ENCODE measurements at regions not wholly inside any gene's neighbourhood (a gene's known extent, or its start where the extent isn't known, plus 50 kb on each side); places are given as distances from the start of the nearest gene placed in this dataset.

GRCh38 chr1:147080671-147081394 lies 91.4 kb downstream of the PRKAB2 start:
- peak; percentile 66; the same call in 1 of the 2 replicates for TF ChIP-seq HMGXB4 (CRISPR knock-in tag; IDR thresholded peaks at IDR 0.05)
- TF ChIP-seq, protein P1, sequence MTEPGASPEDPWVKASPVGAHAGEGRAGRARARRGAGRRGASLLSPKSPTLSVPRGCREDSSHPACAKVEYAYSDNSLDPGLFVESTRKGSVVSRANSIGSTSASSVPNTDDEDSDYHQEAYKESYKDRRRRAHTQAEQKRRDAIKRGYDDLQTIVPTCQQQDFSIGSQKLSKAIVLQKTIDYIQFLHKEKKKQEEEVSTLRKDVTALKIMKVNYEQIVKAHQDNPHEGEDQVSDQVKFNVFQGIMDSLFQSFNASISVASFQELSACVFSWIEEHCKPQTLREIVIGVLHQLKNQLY (CRISPR knock-in tag; IDR thresholded peaks at IDR 0.05), result 0 out of 2 replicates have a peak, but pooled peaks have one; percentile 25
- TF ChIP-seq ARID4B (CRISPR knock-in tag; IDR thresholded peaks at IDR 0.05; ENCODE audit: borderline replicate concordance), result no peak
- H3K27ac Mint-ChIP-seq, result no peak overlapping the region
- POLR2A ChIA-PET, result no interaction called here
- no peaks in the 10 kb centered on the region for H3K36me3 Mint-ChIP-seq
- H3K4me1 Mint-ChIP-seq, result peaks cover 36% of the 10 kb centered on the region
- H3K9me3 Mint-ChIP-seq, result no peaks in the 10 kb centered on the region
- CTCF ChIA-PET, result interaction anchor here (0.6 to 1.2 kb wide), 8 partner anchors 8 to 165 kb away, joined by 3 to 7 read pairs (median 3); partner anchors contain the start of gene CHD1L
- DNase-seq (ENCODE audit: low spot score) (peak; percentile 66), ATAC-seq (peak; percentile 16)
- peak overlapping the region; percentile 66 for H3K4me3 Mint-ChIP-seq
- H3K27me3 Mint-ChIP-seq (ENCODE audit: low read depth), result peaks cover 95% of the 10 kb centered on the region

DNA sequence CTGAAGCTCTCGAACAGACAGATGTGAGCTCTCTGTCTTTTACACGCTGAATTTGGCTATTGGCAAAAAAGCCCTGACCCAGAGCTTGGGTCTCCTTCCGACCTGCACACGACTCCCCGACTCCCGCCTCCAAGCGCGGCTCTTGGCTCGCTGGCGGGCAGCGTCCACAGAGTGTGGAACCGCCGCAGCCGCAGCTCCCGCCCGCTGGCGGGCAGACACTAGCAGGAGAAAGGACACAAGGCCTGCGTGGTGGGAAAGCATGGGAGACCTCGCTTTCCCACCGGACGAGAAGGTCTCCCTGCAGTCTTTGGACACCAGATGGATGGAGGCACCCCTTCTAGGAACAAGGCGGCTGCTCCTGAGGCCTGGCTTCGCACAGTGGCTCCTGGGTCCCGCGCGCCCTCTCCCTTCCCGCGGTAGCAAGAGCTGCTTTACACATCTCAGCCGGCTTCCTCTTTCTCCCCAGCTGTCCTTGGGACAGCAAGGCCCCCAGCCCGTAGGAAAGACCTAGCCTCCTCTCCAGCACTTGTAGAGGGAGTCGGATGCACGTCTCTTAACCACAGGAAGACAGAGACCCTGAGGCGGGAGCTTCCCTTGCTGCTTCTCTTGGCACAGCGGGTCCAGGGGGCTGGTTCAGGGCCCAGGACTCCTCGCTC lies 92.1 kb downstream of the PRKAB2 start:
- POLR2A ChIA-PET, result no interaction called here
- Mint-ChIP-seq H3K4me3 (peak overlapping the region; percentile 66), H3K27ac (no peak overlapping the region), H3K4me1 (peaks cover 36% of the 10 kb centered on the region), H3K36me3 (no peaks in the 10 kb centered on the region), H3K9me3 (no peaks in the 10 kb centered on the region), H3K27me3 (ENCODE audit: low read depth) (peaks cover 98% of the 10 kb centered on the region)
- CTCF ChIA-PET, result interaction anchor here (0.6 to 1.2 kb wide), 8 partner anchors 7 to 165 kb away, joined by 3 to 7 read pairs (median 3); partner anchors contain the start of gene CHD1L
- no peak for ATAC-seq
- TF ChIP-seq, protein P2, sequence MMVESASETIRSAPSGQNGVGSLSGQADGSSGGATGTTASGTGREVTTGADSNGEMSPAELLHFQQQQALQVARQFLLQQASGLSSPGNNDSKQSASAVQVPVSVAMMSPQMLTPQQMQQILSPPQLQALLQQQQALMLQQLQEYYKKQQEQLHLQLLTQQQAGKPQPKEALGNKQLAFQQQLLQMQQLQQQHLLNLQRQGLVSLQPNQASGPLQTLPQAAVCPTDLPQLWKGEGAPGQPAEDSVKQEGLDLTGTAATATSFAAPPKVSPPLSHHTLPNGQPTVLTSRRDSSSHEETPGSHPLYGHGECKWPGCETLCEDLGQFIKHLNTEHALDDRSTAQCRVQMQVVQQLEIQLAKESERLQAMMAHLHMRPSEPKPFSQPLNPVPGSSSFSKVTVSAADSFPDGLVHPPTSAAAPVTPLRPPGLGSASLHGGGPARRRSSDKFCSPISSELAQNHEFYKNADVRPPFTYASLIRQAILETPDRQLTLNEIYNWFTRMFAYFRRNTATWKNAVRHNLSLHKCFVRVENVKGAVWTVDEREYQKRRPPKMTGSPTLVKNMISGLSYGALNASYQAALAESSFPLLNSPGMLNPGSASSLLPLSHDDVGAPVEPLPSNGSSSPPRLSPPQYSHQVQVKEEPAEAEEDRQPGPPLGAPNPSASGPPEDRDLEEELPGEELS (CRISPR knock-in tag; IDR thresholded peaks at IDR 0.05), result no peak
- peak; percentile 50 for TF ChIP-seq HMGXB4 (CRISPR knock-in tag; IDR thresholded peaks at IDR 0.05)
- peak; percentile 44 for DNase-seq (ENCODE audit: low spot score)

DNA sequence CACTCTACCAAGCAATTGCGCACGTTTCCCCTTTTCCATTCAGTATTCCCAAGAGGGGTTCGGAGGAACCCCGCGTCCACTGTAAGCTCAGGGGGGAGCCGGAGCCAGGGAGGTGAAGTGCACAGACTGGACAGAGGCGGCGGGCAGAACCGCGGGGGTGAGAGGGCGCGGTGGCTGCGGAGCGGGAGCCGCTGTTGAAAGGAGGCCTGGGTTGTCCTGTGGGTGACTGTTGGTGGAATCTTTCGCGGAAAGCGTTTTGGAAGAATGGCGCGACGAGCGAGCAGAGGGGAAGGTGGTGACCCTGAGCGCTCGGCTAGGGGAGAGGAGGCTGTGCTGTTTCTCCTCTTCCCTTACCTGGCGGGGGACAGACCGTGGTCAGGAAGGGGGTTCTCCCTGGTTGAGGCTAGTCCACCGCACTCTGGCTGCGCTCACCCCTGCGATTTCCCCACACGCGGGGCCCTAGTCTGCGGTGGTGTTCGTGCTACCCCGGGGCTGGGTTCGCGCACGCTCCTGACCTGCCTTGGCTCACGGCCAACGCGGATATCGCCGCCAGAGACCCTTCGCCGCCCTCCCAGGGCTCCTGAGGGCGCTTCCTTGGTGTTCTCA lies 92.8 kb downstream of the PRKAB2 start:
- ChIA-PET CTCF (interaction anchor here (1.0 to 1.2 kb wide), 4 partner anchors 57 to 166 kb away, joined by 3 to 7 read pairs (median 4); partner anchors contain the start of gene CHD1L), POLR2A (no interaction called here)
- DNase-seq (ENCODE audit: low spot score) (peak; percentile 27), ATAC-seq (no peak)
- no peaks in the 10 kb centered on the region for H3K9me3 Mint-ChIP-seq
- H3K27me3 Mint-ChIP-seq (ENCODE audit: low read depth), result peaks cover 100% of the 10 kb centered on the region
- H3K4me1 Mint-ChIP-seq, result peaks cover 36% of the 10 kb centered on the region
- H3K4me3 Mint-ChIP-seq, result peak overlapping the region; percentile 66
- H3K27ac Mint-ChIP-seq, result no peak overlapping the region
- H3K36me3 Mint-ChIP-seq, result no peaks in the 10 kb centered on the region
- TF ChIP-seq HMGA2 (CRISPR knock-in tag; IDR thresholded peaks at IDR 0.05) (no peak), HMGXB4 (CRISPR knock-in tag; IDR thresholded peaks at IDR 0.05) (no peak), ZNF671 (CRISPR knock-in tag; IDR thresholded peaks at IDR 0.05) (no peak), ZSCAN18 (CRISPR knock-in tag; IDR thresholded peaks at IDR 0.05) (no peak), ATF1 (CRISPR knock-in tag; IDR thresholded peaks at IDR 0.05) (no peak), ETV6 (CRISPR knock-in tag; IDR thresholded peaks at IDR 0.05) (no peak)
- TF ChIP-seq, protein P3, sequence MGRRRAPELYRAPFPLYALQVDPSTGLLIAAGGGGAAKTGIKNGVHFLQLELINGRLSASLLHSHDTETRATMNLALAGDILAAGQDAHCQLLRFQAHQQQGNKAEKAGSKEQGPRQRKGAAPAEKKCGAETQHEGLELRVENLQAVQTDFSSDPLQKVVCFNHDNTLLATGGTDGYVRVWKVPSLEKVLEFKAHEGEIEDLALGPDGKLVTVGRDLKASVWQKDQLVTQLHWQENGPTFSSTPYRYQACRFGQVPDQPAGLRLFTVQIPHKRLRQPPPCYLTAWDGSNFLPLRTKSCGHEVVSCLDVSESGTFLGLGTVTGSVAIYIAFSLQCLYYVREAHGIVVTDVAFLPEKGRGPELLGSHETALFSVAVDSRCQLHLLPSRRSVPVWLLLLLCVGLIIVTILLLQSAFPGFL (CRISPR knock-in tag; IDR thresholded peaks at IDR 0.05; ENCODE audit: borderline replicate concordance), result no peak
